GDM1 (cell line): ENCODE measurements at regions not wholly inside any gene's neighbourhood (a gene's known extent, or its start where the extent isn't known, plus 50 kb on each side); places are given as distances from the start of the nearest gene placed in this dataset.
"Not testable (repeated sequence)": the region's sequence is repeated elsewhere in the genome, so short reads cannot be mapped to it uniquely, and the experiment has no call there.

Experiments used
- DNase-seq: peaks from one replicate; lab custom pipeline; 2025; lab: John Stamatoyannopoulos, UW

- no peak for DNase-seq
Measured at GRCh38 chr20:53818457-53819177, 225.0 kb upstream of the ZNF217 start.

DNA sequence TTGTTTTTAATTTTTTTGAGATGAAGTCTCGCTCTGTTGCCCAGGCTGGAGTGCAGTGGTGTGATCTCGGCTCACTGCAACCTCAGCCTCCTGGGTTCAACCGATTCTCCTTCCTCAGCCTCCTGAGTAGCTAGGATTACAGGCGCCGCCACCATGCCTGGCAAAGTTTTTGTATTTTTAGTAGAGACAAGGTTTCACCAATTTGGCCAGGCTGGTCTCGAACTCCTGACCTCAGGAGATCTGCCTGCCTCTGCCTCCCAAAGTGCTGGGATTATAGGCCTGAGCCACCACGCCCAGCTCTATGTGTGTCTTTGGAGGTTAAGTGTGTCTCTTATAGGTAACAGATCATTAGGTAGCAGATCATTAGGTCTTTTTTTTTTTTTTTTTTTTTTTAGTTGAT lies 223.9 kb upstream of the ZNF217 start:
- DNase-seq: not testable (repeated sequence)

GRCh38 chr20:53816872-53817398 lies 223.3 kb upstream of the ZNF217 start:
- no peak for DNase-seq

- no peak for DNase-seq
Measured at GRCh38 chr20:53815509-53815908, 221.9 kb upstream of the ZNF217 start.

DNA sequence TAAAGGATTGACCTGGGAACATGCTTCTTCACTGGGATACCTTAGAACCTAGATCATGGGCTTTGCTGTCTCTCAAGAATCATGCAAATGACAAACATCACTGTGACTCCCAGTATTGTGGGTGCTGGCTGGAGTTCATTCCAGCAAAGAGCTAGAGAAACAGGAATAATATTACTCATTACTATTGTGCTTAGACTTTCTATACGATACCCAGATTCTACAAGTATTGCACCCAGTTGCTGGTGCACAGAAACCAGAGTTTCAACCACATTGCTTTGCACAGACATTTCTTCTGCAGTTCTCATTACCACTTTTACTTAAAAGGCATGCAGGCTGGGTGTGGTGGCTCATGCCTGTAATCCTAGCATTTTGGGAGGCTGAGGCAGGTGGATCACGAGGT lies 220.4 kb upstream of the ZNF217 start:
- no peak for DNase-seq

DNA sequence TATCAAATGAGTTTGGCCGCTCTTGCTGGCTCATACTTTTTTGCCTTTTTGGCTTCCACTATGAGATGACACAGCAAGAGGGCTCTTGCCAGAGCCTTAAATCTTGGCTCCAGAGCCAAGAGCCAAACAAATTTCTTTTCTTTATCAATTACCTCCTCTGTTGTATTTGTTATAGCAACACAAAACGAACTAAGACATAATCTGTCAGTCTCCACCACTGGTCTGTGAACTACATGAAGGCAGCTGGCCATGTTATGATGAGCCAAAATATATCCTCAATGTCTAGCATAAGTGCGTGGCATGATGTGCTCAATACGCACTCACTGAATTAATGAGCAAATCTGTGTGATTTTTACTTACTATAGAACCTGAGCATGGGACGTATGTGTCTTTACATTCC lies 220.0 kb upstream of the ZNF217 start:
- no peak for DNase-seq

DNA sequence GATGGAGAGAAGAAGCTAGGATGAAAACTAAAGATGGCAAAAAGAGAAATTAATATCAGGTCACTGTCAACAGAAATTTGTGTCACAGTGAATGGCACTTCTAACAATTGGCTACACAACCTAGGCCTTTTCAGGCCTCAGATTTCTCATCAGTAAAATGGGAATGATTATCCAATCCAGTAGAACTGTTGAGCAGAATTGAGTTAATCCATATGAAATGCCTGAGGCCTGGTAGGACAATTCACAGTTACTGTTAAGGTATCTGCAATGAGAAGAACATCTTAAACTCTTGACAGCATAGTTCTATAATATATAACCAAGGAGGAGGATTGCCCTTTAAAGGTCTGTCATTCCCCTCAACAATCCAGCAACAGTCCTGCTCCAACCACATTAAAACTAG lies 217.9 kb upstream of the ZNF217 start:
- DNase-seq: no peak

DNA sequence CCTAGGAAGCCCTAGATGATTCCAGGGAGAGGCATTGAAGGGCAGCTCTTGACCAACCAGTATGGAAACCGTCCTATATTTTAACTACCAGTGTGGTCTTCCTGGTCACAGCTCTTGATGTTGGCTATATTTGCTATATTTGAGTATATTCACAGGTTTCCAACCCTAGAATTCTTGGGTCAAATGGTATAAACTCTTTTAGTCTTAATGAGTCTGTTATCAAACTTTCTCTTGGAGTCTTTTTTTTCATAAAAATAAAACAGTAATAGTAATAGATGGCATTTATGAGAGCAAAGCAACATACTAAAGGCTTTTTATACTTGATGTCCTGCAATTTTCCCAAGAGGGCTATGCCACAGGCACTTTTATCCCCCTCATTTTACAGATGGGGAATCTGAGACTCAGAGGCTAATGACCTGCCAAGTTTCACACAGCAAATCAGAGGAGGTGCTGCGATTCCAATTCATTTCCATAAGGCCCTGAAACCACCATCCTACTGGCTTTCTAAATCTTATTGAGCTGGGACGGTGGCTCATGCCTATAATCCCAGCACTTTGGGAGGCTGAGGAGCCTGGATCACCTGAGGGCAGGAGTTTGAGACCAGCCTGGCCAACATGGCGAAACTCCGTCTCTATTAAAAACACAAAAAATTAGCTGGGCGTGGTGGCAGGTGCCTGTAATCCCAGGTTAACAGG lies 217.2 kb upstream of the ZNF217 start:
- no peak for DNase-seq

DNA sequence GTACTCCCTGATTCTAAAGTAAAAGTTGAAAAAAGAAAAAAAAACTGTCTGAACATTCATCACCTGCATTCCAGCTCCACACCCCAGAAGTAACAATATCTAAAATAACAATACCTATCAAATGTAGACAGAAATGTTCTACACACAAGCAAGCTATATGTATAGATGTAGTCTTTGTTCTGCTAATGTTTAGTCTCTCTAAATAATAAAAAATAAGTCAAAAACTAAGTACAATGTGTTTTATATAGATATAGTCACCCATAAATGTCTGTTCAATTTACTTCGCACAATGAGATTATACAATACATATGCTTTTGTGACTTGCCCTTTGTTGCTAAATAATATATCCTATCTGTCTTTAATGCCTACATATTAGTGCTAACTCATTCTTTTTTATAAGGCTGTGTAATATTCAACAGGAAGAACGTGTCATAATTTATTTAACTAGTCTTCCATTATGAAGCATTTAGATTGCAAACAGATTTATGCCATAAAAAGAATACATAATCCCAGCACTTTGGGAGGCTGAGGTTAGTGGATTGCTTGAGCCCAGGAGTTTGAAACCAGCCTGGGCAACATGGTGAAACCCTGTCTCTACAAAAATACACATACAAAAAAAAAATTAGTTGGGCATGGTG lies 216.2 kb upstream of the ZNF217 start:
- no peak for DNase-seq

GRCh38 chr20:53809217-53809616 lies 215.6 kb upstream of the ZNF217 start:
- DNase-seq: no peak

GRCh38 chr20:53808733-53809132 lies 215.1 kb upstream of the ZNF217 start:
- no peak for DNase-seq

GRCh38 chr20:53808302-53808701 lies 214.7 kb upstream of the ZNF217 start:
- DNase-seq: not testable (repeated sequence)

DNA sequence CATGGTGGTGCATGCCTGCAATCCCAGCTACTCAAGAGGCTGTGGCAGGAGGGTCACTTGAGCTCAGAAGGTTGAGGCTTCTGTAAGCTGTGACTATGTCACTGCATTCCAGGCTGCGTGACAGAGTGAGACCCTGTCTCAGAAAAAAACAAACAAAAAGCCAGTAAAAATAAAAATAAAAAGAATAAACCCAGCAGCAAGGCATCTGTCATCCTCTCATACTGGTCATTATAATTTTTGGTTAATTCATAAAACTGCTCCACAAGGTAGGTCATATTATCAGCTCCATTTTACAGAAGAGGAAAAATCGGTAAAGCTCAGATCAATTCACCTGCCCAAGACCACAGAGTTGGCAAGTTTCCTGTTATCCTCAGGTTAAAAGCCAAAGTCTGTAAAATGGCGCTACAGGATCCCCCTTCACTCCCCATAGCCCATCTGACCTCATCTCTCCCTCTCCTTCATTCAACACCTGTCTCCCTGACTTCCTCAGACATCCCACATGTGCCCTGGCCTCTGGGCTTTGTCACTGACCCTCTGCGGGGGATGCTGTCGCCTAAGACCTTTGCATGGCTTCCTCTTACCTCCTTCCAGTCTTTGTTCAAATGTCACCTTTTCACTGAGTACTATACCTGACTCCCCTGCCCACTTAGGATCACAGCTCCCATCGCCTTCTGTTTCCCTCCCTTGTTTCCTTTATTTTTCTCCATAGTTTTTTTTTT lies 213.2 kb upstream of the ZNF217 start:
- no peak for DNase-seq

GRCh38 chr20:53805895-53806384 lies 212.3 kb upstream of the ZNF217 start:
- DNase-seq: no peak

DNA sequence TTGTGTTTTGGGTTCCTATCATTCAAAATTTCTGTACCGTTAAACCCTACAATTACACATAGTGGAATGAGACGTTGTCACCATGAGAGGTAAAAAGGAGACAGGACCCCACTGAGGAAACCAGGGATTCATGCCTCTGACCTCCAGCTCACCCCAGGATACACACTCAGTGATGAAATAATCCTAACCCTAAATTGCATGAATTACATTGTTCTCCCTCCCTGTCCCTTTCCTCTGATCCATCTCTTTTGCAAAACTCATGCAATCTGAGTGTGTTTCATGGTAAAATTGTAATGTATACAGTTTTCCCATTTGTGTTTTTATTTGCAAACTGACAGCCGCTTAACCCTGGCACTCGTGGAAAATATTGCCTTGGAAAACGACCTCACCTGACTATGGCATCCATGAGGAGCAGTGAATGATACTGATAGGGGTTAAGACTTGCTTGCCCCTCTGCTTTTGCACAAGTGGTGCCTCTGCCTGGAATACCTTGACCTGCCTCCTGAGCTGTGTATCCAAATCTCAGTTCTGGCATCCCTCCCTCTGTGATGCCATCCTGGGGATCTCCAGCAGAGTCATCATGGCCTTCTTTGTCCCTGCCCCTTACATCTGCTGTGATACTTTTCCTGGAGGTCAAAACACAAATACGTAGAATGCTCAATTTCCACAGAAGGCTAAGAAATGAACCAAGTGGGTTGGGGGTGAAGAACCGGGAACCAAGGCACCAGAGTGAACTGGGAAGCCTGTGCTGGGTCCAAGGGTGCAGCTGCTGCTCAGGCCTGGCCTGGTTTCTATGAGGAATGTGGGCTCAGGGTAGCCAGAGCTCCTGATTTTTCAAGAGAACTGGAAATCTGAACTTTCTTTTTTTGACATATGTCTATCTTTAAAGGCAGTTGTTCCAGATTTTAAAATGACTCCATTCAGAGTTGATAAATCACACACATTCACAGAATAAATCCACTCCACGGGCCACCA lies 211.6 kb upstream of the ZNF217 start:
- DNase-seq: no peak

DNA sequence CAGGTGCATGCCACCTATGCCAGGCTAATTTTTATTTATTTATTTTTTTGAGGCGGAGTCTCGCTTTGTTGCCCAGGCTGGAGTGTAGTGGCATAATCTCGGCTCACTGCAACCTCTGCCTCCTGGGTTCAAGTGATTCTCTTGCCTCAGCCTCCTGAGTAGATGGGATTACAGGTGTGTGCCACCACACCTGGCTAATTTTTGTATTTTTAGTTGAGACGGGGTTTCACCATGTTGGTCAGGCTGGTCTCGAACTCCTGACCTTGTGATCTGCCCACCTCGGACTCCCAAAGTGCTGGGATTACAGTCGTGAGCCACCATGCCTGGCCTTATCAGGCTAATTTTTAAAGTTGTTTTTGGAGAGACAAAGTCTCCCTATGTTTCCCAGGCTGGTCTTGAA lies 210.7 kb upstream of the ZNF217 start:
- not testable (repeated sequence) for DNase-seq

DNA sequence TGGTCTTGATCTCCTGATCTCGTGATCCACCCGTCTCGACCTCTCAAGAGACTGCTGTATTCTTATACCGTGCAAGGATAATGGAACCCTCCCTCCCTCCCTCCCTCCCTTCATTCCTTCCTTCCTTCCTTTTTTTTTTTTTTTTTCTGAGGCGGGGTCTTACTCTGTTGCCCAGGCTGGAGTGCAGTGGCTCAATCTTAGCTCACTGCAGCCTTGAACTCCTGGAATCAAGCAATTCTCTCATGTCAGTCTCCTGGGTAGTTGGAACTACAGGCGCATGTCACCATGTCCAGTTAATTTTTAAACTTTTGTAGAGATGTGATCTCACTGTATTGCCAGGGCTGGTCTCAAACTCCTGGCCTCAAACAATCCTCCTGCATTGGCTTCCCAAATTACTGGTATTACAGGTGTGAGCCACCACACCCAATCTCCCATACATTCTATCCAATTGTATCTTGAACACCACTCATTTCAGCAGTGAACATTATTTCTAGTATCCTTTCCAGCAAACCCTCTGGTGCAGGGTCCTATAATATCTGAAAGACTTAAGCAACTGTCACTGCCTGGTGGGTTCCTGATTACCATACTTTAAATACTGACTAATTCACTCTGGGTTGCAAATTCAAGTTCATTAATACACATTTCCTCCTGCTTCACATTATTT lies 210.0 kb upstream of the ZNF217 start:
- DNase-seq: no peak

DNA sequence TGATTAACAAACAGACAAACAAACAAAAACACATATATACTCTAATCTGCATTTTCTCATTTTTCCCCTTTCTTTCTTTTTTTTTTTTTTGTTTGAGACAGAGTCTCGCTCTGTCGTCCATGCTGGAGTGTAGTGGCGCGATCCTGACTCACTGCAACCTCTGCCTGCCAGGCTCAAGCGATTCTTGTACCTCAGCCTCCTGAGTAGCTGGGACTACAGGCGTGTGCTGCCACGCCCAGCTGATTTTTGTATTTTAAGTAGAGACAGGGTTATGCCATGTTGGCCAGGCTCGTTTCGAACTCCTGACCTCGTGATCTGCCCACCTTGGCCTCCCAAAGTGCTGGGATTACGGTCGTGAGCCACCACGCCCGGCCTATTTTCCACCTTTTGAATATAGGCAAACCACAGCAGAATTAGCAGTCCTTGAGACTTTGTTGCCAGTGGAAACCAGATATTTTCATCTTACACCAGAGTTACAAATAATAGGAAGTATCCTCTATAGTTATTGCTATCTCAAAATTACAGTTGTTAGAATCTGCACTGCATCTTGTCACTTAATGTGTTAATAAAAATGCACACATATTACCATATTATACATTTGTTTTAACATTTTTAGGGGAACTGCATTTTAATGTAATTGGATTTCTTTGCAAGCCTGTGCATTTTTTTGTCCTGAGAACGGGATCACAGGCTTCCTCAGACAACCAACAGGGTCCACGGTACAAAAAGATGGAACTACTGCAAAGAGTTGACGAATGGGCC lies 208.2 kb upstream of the ZNF217 start:
- no peak for DNase-seq

DNA sequence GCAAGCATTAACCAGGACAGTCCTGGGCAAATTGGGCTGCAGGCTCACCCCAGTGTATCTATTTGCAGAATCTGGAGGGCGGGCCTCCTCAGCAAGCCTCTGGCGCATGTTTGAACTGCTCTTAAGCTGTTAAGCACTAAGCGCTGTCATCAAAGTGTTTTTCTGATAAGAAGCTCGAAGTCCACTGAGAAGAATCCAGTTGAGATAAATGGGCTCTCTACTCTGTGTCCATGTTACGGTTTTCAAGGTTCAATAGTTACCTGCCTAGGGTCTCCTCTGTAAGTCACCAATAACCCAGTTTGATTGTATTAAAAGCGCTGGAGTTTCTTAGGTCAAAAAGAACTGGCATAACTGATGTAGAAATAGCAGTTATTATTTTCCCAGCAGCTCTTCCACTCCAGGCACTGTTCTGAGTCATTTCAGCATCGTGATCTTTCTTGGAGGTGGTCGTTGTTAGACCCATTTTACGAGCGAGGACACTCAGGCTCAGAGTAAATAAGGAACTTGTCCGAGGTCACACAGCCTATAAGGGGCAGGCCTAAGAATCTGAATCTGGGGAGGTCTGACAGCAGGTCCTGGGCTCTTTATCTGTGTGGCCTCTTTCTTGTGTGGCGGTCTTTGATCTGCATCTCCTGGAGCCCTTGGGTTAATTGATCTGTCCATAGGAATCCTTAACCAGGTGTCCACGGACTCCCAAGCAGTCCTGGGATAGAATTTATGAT lies 207.4 kb upstream of the ZNF217 start:
- DNase-seq: no peak
